ENCODE measurements at regions not wholly inside any gene's neighbourhood (a gene's known extent, or its start where the extent isn't known, plus 50 kb on each side); places are given as distances from the start of the nearest gene placed in this dataset.

- POLR2A ChIA-PET (ENCODE audit: low non-redundant PET): no interaction called here
These were observed 407.7 kb upstream of the SALL3 start for GRCh38 chr18:78571831-78572347.

GRCh38 chr18:78573773-78574172 lies 405.8 kb upstream of the SALL3 start:
- ChIA-PET POLR2A (ENCODE audit: low non-redundant PET) (no interaction called here), CTCF (no interaction called here)
- Histone ChIP-seq H3K27ac (ENCODE audit: low read depth, low read length, poor library complexity, severe bottlenecking) (no peak overlapping the region), H3K4me3 (ENCODE audit: low read depth, low read length, poor library complexity, severe bottlenecking) (no peak overlapping the region), H3K4me1 (ENCODE audit: insufficient read depth, low read length, poor library complexity, severe bottlenecking) (no peaks in the 10 kb centered on the region), H3K36me3 (ENCODE audit: insufficient read depth, low read length, poor library complexity, severe bottlenecking) (no peaks in the 10 kb centered on the region), H3K27me3 (replicated peaks; ENCODE audit: insufficient read depth, low read depth, low read length, poor library complexity) (no peaks in the 10 kb centered on the region), H3K9me3 (ENCODE audit: low read depth, low read length, poor library complexity, severe bottlenecking) (peaks cover 11% of the 10 kb centered on the region)
- TF ChIP-seq EZH2 (IDR thresholded peaks at IDR 0.05; ENCODE audit: borderline replicate concordance, low read depth, low read length, poor library complexity, severe bottlenecking) (no peak), CTCF (conservative IDR thresholded peaks at IDR 0.05; ENCODE audit: low read depth, low read length) (no peak)
- no peak for DNase-seq (ENCODE audit: low spot score)
- BruUV-seq (replicated peaks): no TSS peak
- intact Hi-C loops (cut with micrococcal nuclease; ENCODE audit: unreplicated experiment): no loop called here

More at GRCh38 chr18:78571831-78572347, 407.7 kb upstream of the SALL3 start:
- Histone ChIP-seq H3K27ac (ENCODE audit: low read depth, low read length, poor library complexity, severe bottlenecking) (no peak overlapping the region), H3K9me3 (ENCODE audit: low read depth, low read length, poor library complexity, severe bottlenecking) (peaks cover 16% of the 10 kb centered on the region), H3K4me1 (ENCODE audit: insufficient read depth, low read length, poor library complexity, severe bottlenecking) (no peaks in the 10 kb centered on the region), H3K36me3 (ENCODE audit: insufficient read depth, low read length, poor library complexity, severe bottlenecking) (no peaks in the 10 kb centered on the region), H3K27me3 (replicated peaks; ENCODE audit: insufficient read depth, low read depth, low read length, poor library complexity) (no peaks in the 10 kb centered on the region), H3K4me3 (ENCODE audit: low read depth, low read length, poor library complexity, severe bottlenecking) (no peak overlapping the region)
- intact Hi-C loops (cut with micrococcal nuclease; ENCODE audit: unreplicated experiment): no loop called here
- BruUV-seq (replicated peaks): no TSS peak
- CTCF ChIA-PET: no interaction called here
- TF ChIP-seq CTCF (conservative IDR thresholded peaks at IDR 0.05; ENCODE audit: low read depth, low read length) (no peak), EZH2 (IDR thresholded peaks at IDR 0.05; ENCODE audit: borderline replicate concordance, low read depth, low read length, poor library complexity, severe bottlenecking) (no peak)
- DNase-seq (ENCODE audit: low spot score): no peak

GRCh38 chr18:78576967-78577366 lies 402.7 kb upstream of the SALL3 start:
- peaks cover 22% of the 10 kb centered on the region for H3K9me3 ChIP-seq (ENCODE audit: low read depth, low read length, poor library complexity, severe bottlenecking)
- ChIA-PET POLR2A (ENCODE audit: low non-redundant PET) (no interaction called here), CTCF (no interaction called here)
- no peak overlapping the region for H3K27ac ChIP-seq (ENCODE audit: low read depth, low read length, poor library complexity, severe bottlenecking)
- no peaks in the 10 kb centered on the region for H3K36me3 ChIP-seq (ENCODE audit: insufficient read depth, low read length, poor library complexity, severe bottlenecking)
- TF ChIP-seq CTCF (conservative IDR thresholded peaks at IDR 0.05; ENCODE audit: low read depth, low read length): no peak
- intact Hi-C loops (cut with micrococcal nuclease; ENCODE audit: unreplicated experiment): no loop called here
- no peaks in the 10 kb centered on the region for H3K4me1 ChIP-seq (ENCODE audit: insufficient read depth, low read length, poor library complexity, severe bottlenecking)
- no TSS peak for BruUV-seq (replicated peaks)
- no peak for DNase-seq (ENCODE audit: low spot score)
- no peak overlapping the region for H3K4me3 ChIP-seq (ENCODE audit: low read depth, low read length, poor library complexity, severe bottlenecking)
- H3K27me3 ChIP-seq (replicated peaks; ENCODE audit: insufficient read depth, low read depth, low read length, poor library complexity): no peaks in the 10 kb centered on the region
